ENCODE measurements at regions not wholly inside any gene's neighbourhood (a gene's known extent, or its start where the extent isn't known, plus 50 kb on each side); places are given as distances from the start of the nearest gene placed in this dataset.
A peak's percentile ranks its signal among the peaks of the same experiment; 100 is the strongest.

DNA sequence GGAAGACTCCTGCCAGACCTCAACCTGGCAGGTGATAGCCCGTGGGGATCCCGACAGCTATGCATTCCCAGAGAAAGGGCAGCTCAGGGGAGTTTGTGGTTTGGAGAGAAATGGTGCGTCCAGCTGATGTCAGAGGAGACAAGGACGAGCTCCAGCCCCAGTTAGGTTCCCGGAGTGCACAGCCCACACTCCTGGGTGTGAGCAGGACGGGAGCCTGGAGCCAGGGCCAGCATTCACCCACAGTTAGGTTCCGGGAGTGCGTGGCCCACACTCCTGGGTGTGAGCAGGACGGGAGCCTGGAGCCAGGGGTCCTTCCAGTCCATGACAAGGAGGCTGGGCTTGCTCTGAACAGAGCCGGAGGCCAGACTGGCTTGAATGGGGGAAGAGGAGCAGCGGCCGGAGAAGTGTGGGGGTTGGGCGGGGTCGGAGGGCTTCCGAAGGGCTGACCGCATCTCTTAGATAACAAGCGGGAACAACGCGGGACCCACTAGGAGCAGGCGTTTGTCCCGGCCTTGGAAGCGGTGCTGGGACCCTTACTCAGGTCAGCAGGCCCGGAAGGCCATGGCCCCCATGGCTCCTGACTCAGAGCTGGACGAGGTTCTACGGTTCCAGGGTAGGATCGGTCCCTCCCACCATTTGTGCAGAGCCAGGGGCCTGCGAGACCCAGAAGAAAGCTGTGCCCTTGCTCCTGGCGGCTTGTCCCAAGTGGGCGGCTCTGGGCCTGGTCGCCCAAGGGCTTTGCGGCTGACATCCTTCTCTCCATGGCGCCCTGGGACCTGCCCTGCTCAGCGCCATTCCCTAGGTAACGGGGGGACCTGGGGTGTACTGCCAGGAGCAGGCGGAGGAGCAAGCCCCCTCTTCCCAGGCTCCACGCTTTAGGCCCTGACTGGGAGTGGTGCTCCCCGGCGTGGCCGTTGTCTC lies 185.6 kb downstream of the RTP5 start:
- Histone ChIP-seq H2BK20ac (ENCODE audit: low read length) (no peak overlapping the region), H3K27ac (ENCODE audit: low read depth, low read length) (no peak overlapping the region), H4K91ac (replicated peaks; ENCODE audit: insufficient read length, low read length) (no peak overlapping the region), H3K23me2 (ENCODE audit: low read depth, low read length) (no peaks in the 10 kb centered on the region), H2AFZ (ENCODE audit: low read length) (no peak overlapping the region), H2BK15ac (ENCODE audit: low read length) (no peak overlapping the region), H2BK12ac (ENCODE audit: low read depth, low read length) (no peak overlapping the region), H2BK120ac (replicated peaks; ENCODE audit: low read depth, low read length) (no peak overlapping the region), H3K23ac (ENCODE audit: insufficient read length) (no peak overlapping the region), H4K8ac (ENCODE audit: extremely low read depth, insufficient read depth, low read length) (no peak overlapping the region), H2AK5ac (ENCODE audit: low read depth, low read length) (no peak overlapping the region), H3K4me2 (ENCODE audit: insufficient read depth in 1 of 2, low read depth in 2 of 2, low read length in 2 of 2) (no peak overlapping the region), H3K4me3 (ENCODE audit: extremely low read depth in 1 of 4, insufficient read depth in 2 of 4, low read depth in 3 of 4, low read length in 4 of 4) (no peak overlapping the region), H2BK5ac (ENCODE audit: low read depth, low read length) (no peak overlapping the region), H4K20me1 (replicated peaks in 1 of 2; ENCODE audit: control insufficient read depth in 1 of 2, insufficient read depth in 2 of 2, low read length in 2 of 2) (no peaks in the 10 kb centered on the region), H3K9ac (replicated peaks in 1 of 4; ENCODE audit: extremely low read depth in 1 of 4, low read depth in 3 of 4, low read length in 3 of 4) (no peak overlapping the region), H3K18ac (ENCODE audit: extremely low read depth, low read length) (no peak overlapping the region), H3K36me3 (ENCODE audit: control insufficient read depth in 2 of 4, insufficient read depth in 4 of 4, low read length in 3 of 4) (no peaks in the 10 kb centered on the region), H4K5ac (ENCODE audit: insufficient read length, low read depth, low read length) (no peak overlapping the region), H3K9me3 (ENCODE audit: insufficient read depth in 2 of 2, low read depth in 1 of 2, low read length in 1 of 2) (no peaks in the 10 kb centered on the region; a peak in 1 of 4 replicates), H3K14ac (ENCODE audit: insufficient read length) (no peak overlapping the region), H3K27me3 (replicated peaks in 1 of 4; ENCODE audit: control insufficient read depth in 3 of 4, extremely low read depth in 1 of 4, insufficient read depth in 3 of 4, low read length in 3 of 4) (peaks cover 1 to 71% (median 45%) of the 10 kb centered on the region in 4 experiments), H3K56ac (replicated peaks; ENCODE audit: insufficient read length, low read depth, low read length) (no peak overlapping the region), H3K79me2 (ENCODE audit: control insufficient read depth in 1 of 2, insufficient read depth in 2 of 2, low read length in 2 of 2) (no peaks in the 10 kb centered on the region), H3K4ac (replicated peaks; ENCODE audit: insufficient read length, low read depth, low read length) (no peak overlapping the region), H3K79me1 (ENCODE audit: low read depth, low read length) (no peaks in the 10 kb centered on the region), H3K4me1 (replicated peaks in 1 of 4; ENCODE audit: control insufficient read depth in 3 of 4, insufficient read depth in 4 of 4, low read length in 3 of 4) (no peaks in the 10 kb centered on the region; a peak in 1 of 7 replicates)
- FAIRE-seq, result no peak
- peak in 1 of 2 experiments; percentile 41 for DNase-seq (ENCODE audit: low read depth in 1 of 2, low spot score in 2 of 2)
- CTCF ChIA-PET (ENCODE audit: partially characterized antibody), result no interaction called here
- POLR2A ChIA-PET (ENCODE audit: partially characterized antibody), result no interaction called here
- WGBS, 2 experiments (ENCODE audit: extremely low coverage in 1 of 2, insufficient coverage in 1 of 2, insufficient read length in 1 of 2, insufficient replicate concordance in 2 of 2, low coverage in 1 of 2, low lambda C conversion rate in 2 of 2, missing lambda C conversion rate in 1 of 2), result 93% methylated on average over 38 of the region's 39 CpGs; no CpG with 5 or more reads in 1 of the 2 experiments
- TF ChIP-seq SAP30 (IDR thresholded peaks at IDR 0.05; ENCODE audit: insufficient read depth, insufficient replicate concordance, low read length) (no peak), RBBP5 (IDR thresholded peaks at IDR 0.05; ENCODE audit: borderline replicate concordance, low read depth, low read length) (no peak), MAX (IDR thresholded peaks at IDR 0.05) (no peak), BCL11A (IDR thresholded peaks at IDR 0.05; ENCODE audit: low read depth in 2 of 2, low read length in 2 of 2) (no peak), ATF3 (IDR thresholded peaks at IDR 0.05; ENCODE audit: insufficient read depth, low read depth, low read length) (no peak), EP300 (IDR thresholded peaks at IDR 0.05; ENCODE audit: borderline replicate concordance in 1 of 2, low read depth in 2 of 2, low read length in 2 of 2) (no peak), CBX5 (IDR thresholded peaks at IDR 0.05; ENCODE audit: low read depth, low read length) (no peak), SRF (IDR thresholded peaks at IDR 0.05; ENCODE audit: low read depth, low read length) (no peak), PHF8 (conservative IDR thresholded peaks at IDR 0.05; ENCODE audit: low read depth, low read length) (no peak)
- TF ChIP-seq, protein P1, sequence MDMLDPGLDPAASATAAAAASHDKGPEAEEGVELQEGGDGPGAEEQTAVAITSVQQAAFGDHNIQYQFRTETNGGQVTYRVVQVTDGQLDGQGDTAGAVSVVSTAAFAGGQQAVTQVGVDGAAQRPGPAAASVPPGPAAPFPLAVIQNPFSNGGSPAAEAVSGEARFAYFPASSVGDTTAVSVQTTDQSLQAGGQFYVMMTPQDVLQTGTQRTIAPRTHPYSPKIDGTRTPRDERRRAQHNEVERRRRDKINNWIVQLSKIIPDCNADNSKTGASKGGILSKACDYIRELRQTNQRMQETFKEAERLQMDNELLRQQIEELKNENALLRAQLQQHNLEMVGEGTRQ (IDR thresholded peaks at IDR 0.05; ENCODE audit: low read length), result no peak

Data from H1 (cell line).